ENCODE measurements at regions not wholly inside any gene's neighbourhood (a gene's known extent, or its start where the extent isn't known, plus 50 kb on each side); places are given as distances from the start of the nearest gene placed in this dataset.

GRCh38 chr18:22536558-22536957, 118.8 kb upstream of the CTAGE1 start:
- Histone ChIP-seq H3K9me3 (no peaks in the 10 kb centered on the region), H3K27me3 (no peaks in the 10 kb centered on the region), H3K27ac (no peak overlapping the region), H3K36me3 (no peaks in the 10 kb centered on the region), H3K4me3 (no peak overlapping the region), H3K4me1 (no peaks in the 10 kb centered on the region)
- TF ChIP-seq POLR2A (IDR thresholded peaks at IDR 0.05) (no peak), CTCF (IDR thresholded peaks at IDR 0.05) (no peak)
- DNase-seq: no peak

GRCh38 chr18:22538426-22538825, 120.7 kb upstream of the CTAGE1 start:
- Histone ChIP-seq H3K9me3 (no peaks in the 10 kb centered on the region), H3K36me3 (no peaks in the 10 kb centered on the region), H3K4me3 (no peak overlapping the region), H3K27ac (no peak overlapping the region), H3K27me3 (no peaks in the 10 kb centered on the region), H3K4me1 (no peaks in the 10 kb centered on the region)
- TF ChIP-seq POLR2A (IDR thresholded peaks at IDR 0.05): no peak
- TF ChIP-seq CTCF (IDR thresholded peaks at IDR 0.05): no peak
- no peak for DNase-seq

- no peaks in the 10 kb centered on the region for H3K9me3 ChIP-seq
- H3K4me1 ChIP-seq: no peaks in the 10 kb centered on the region
- no peaks in the 10 kb centered on the region for H3K36me3 ChIP-seq
- DNase-seq: no peak
- H3K27ac ChIP-seq: no peak overlapping the region
- TF ChIP-seq POLR2A (IDR thresholded peaks at IDR 0.05) (no peak), CTCF (IDR thresholded peaks at IDR 0.05) (no peak)
- no peaks in the 10 kb centered on the region for H3K27me3 ChIP-seq
- H3K4me3 ChIP-seq: no peak overlapping the region
Measured at GRCh38 chr18:22539051-22539765, 121.5 kb upstream of the CTAGE1 start.

DNA sequence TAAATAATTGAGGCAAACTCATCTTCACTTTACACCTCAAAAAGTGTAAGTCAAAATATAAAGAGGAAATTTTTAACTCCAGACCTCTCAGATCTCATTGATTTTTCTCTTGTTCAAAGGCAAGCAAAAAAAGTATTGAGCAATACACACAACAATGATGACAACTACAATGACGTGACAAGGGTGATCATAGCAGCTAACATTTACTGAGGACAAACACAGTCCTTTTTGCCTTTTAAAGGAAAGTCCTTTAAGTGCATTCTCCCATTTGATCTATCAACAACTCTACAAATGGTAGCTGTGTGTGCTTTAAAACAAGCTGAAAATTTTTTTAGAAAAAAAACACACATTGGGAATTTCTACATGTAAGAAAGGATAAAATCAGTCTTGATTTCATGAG, 123.5 kb upstream of the CTAGE1 start:
- Histone ChIP-seq H3K9me3 (no peaks in the 10 kb centered on the region), H3K27me3 (no peaks in the 10 kb centered on the region), H3K36me3 (no peaks in the 10 kb centered on the region), H3K4me1 (no peaks in the 10 kb centered on the region), H3K27ac (no peak overlapping the region), H3K4me3 (no peak overlapping the region)
- no peak for TF ChIP-seq CTCF (IDR thresholded peaks at IDR 0.05)
- TF ChIP-seq POLR2A (IDR thresholded peaks at IDR 0.05): no peak
- no peak for DNase-seq

GRCh38 chr18:22542406-22542835, 124.7 kb upstream of the CTAGE1 start:
- Histone ChIP-seq H3K9me3 (no peaks in the 10 kb centered on the region), H3K27ac (no peak overlapping the region), H3K4me3 (no peak overlapping the region), H3K4me1 (no peaks in the 10 kb centered on the region), H3K36me3 (no peaks in the 10 kb centered on the region), H3K27me3 (no peaks in the 10 kb centered on the region)
- no peak for DNase-seq
- TF ChIP-seq POLR2A (IDR thresholded peaks at IDR 0.05) (no peak), CTCF (IDR thresholded peaks at IDR 0.05) (no peak)

DNA sequence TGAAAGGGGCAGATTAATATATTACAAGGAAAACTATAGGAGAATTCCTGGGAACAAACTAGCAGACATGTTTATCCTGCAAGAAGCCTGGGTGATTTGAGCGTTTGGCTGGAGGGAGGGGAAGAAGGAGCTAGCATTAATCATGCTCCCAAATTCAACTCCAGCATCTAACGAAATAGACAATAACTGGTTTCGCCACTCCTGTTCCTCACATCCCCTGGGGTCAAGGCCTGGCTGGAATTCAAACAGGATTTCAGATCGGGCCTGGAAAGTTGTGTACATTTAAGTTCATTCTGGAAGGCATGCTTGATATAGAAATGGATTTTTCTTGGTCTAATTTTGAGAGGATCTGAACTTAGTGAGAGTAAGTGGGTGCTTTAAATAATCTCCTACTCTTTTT, 126.1 kb upstream of the CTAGE1 start:
- Histone ChIP-seq H3K4me3 (no peak overlapping the region), H3K27ac (no peak overlapping the region), H3K36me3 (no peaks in the 10 kb centered on the region), H3K27me3 (no peaks in the 10 kb centered on the region), H3K4me1 (no peaks in the 10 kb centered on the region), H3K9me3 (no peaks in the 10 kb centered on the region)
- TF ChIP-seq POLR2A (IDR thresholded peaks at IDR 0.05): no peak
- no peak for TF ChIP-seq CTCF (IDR thresholded peaks at IDR 0.05)
- DNase-seq: no peak

Measured in Peyer's patch (tissue), 4 donors.